ENCODE measurements at regions not wholly inside any gene's neighbourhood (a gene's known extent, or its start where the extent isn't known, plus 50 kb on each side); places are given as distances from the start of the nearest gene placed in this dataset.

GRCh38 chr13:89281331-89281730 lies 1610.2 kb downstream of the SLITRK5 start:
- Histone ChIP-seq H3K4me1 (ENCODE audit: control insufficient read depth, low read length) (no peaks in the 10 kb centered on the region), H3K4me3 (ENCODE audit: low read length) (no peak overlapping the region), H3K27me3 (ENCODE audit: control insufficient read depth, low read length) (no peaks in the 10 kb centered on the region), H4K20me1 (ENCODE audit: control insufficient read depth, insufficient read depth, low read depth, low read length) (no peaks in the 10 kb centered on the region), H3K9me3 (ENCODE audit: control insufficient read depth, insufficient read depth, low read length) (no peaks in the 10 kb centered on the region; the same call in 1 of the 2 replicates), H3K9me2 (replicated peaks; ENCODE audit: control insufficient read depth, low read length) (no peaks in the 10 kb centered on the region; the same call in 1 of the 2 replicates), H3K79me2 (ENCODE audit: control insufficient read depth, low read length) (no peaks in the 10 kb centered on the region), H3K27ac (ENCODE audit: low read depth, low read length) (no peak overlapping the region), H3K4me2 (ENCODE audit: low read length) (no peak overlapping the region), H3K36me3 (ENCODE audit: control insufficient read depth, low read length) (no peaks in the 10 kb centered on the region), H3F3A (ENCODE audit: control insufficient read depth, insufficient read depth) (no peaks in the 10 kb centered on the region)
- TF ChIP-seq CTCF (IDR thresholded peaks at IDR 0.05; ENCODE audit: low read depth, low read length, poor library complexity, severe bottlenecking) (no peak), EZH2phosphoT487 (IDR thresholded peaks at IDR 0.05; ENCODE audit: borderline replicate concordance, low read length) (no peak)

- H3K4me2 ChIP-seq (ENCODE audit: low read length): no peak overlapping the region
- no peaks in the 10 kb centered on the region; the same call in 1 of the 2 replicates for H3K9me2 ChIP-seq (replicated peaks; ENCODE audit: control insufficient read depth, low read length)
- H3K4me3 ChIP-seq (ENCODE audit: low read length): no peak overlapping the region
- H3K79me2 ChIP-seq (ENCODE audit: control insufficient read depth, low read length): no peaks in the 10 kb centered on the region
- TF ChIP-seq EZH2phosphoT487 (IDR thresholded peaks at IDR 0.05; ENCODE audit: borderline replicate concordance, low read length) (no peak), CTCF (IDR thresholded peaks at IDR 0.05; ENCODE audit: low read depth, low read length, poor library complexity, severe bottlenecking) (no peak)
- no peaks in the 10 kb centered on the region for H3F3A ChIP-seq (ENCODE audit: control insufficient read depth, insufficient read depth)
- H3K4me1 ChIP-seq (ENCODE audit: control insufficient read depth, low read length): no peaks in the 10 kb centered on the region
- no peaks in the 10 kb centered on the region for H3K27me3 ChIP-seq (ENCODE audit: control insufficient read depth, low read length)
- no peaks in the 10 kb centered on the region for H4K20me1 ChIP-seq (ENCODE audit: control insufficient read depth, insufficient read depth, low read depth, low read length)
- H3K27ac ChIP-seq (ENCODE audit: low read depth, low read length): no peak overlapping the region
- no peaks in the 10 kb centered on the region; the same call in 1 of the 2 replicates for H3K9me3 ChIP-seq (ENCODE audit: control insufficient read depth, insufficient read depth, low read length)
- H3K36me3 ChIP-seq (ENCODE audit: control insufficient read depth, low read length): no peaks in the 10 kb centered on the region
Measured at GRCh38 chr13:89282241-89282640, 1611.1 kb downstream of the SLITRK5 start.

- no peaks in the 10 kb centered on the region for H3K4me1 ChIP-seq (ENCODE audit: control insufficient read depth, low read length)
- H3K4me3 ChIP-seq (ENCODE audit: low read length): no peak overlapping the region
- no peaks in the 10 kb centered on the region for H4K20me1 ChIP-seq (ENCODE audit: control insufficient read depth, insufficient read depth, low read depth, low read length)
- H3K4me2 ChIP-seq (ENCODE audit: low read length): no peak overlapping the region
- H3K79me2 ChIP-seq (ENCODE audit: control insufficient read depth, low read length): no peaks in the 10 kb centered on the region
- H3F3A ChIP-seq (ENCODE audit: control insufficient read depth, insufficient read depth): no peaks in the 10 kb centered on the region
- no peak overlapping the region for H3K27ac ChIP-seq (ENCODE audit: low read depth, low read length)
- H3K27me3 ChIP-seq (ENCODE audit: control insufficient read depth, low read length): no peaks in the 10 kb centered on the region
- no peaks in the 10 kb centered on the region; the same call in 1 of the 2 replicates for H3K9me3 ChIP-seq (ENCODE audit: control insufficient read depth, insufficient read depth, low read length)
- H3K9me2 ChIP-seq (replicated peaks; ENCODE audit: control insufficient read depth, low read length): no peaks in the 10 kb centered on the region
- TF ChIP-seq EZH2phosphoT487 (IDR thresholded peaks at IDR 0.05; ENCODE audit: borderline replicate concordance, low read length): no peak
- no peak for TF ChIP-seq CTCF (IDR thresholded peaks at IDR 0.05; ENCODE audit: low read depth, low read length, poor library complexity, severe bottlenecking)
- H3K36me3 ChIP-seq (ENCODE audit: control insufficient read depth, low read length): no peaks in the 10 kb centered on the region
Measured at GRCh38 chr13:89287381-89287780, 1616.2 kb downstream of the SLITRK5 start.
